ENCODE measurements at regions not wholly inside any gene's neighbourhood (a gene's known extent, or its start where the extent isn't known, plus 50 kb on each side); places are given as distances from the start of the nearest gene placed in this dataset.

GRCh38 chr2:106336737-106337136 lies 131.5 kb downstream of the RGPD3 start:
- TF ChIP-seq CTCF (IDR thresholded peaks at IDR 0.05): no peak
- no peak for TF ChIP-seq POLR2A (IDR thresholded peaks at IDR 0.05)

Measured in suprapubic skin (tissue), 3 donors.